Cardiac muscle cell (in vitro differentiated cells and primary cell): ENCODE measurements at regions not wholly inside any gene's neighbourhood (a gene's known extent, or its start where the extent isn't known, plus 50 kb on each side); places are given as distances from the start of the nearest gene placed in this dataset.
A peak's percentile ranks its signal among the peaks of the same experiment; 100 is the strongest.

Experiments used
- DNase-seq, 2 donors: peaks; one replicate each; pipeline versions ENCODE4 v3.0.0 to v3.0.0-alpha.2; 2010 to 2017; ENCODE audit warnings: low read depth in 1 of 2, low spot score in 1 of 2
- H3K27ac ChIP-seq: fragments of 200-600 bp; sonication (generic); 2 replicates; pipeline ENCODE4 v1.5.1; 2016
- H3K27me3 ChIP-seq: fragments of 200-600 bp; sonication (generic); 2 replicates; pipeline ENCODE4 v1.6.0; 2016; ENCODE audit warnings: control low read depth
- H3K36me3 ChIP-seq: fragments of 200-600 bp; sonication (generic); 2 replicates; pipeline ENCODE4 v1.5.1; 2016; ENCODE audit warnings: control low read depth
- H3K4me1 ChIP-seq: fragments of 200-600 bp; sonication (generic); 2 replicates; pipeline ENCODE4 v1.8.1; 2017; ENCODE audit warnings: low read depth, mild to moderate bottlenecking, mixed run types
- H3K4me3 ChIP-seq: fragments of 200-600 bp; sonication (generic); 2 replicates; pipeline ENCODE4 v1.5.1; 2016; ENCODE audit warnings: mild to moderate bottlenecking
- H3K9me3 ChIP-seq: fragments of 200-600 bp; sonication (generic); 2 replicates; pipeline ENCODE4 v1.5.1; 2017; ENCODE audit warnings: low read depth, mild to moderate bottlenecking, control low read depth
- TF ChIP-seq, protein P1 (sequence below): IDR thresholded peaks from 2 replicates; pipeline ENCODE4 v1.5.1; 2012; ENCODE audit warnings: low read depth, mild to moderate bottlenecking, low read length

DNA sequence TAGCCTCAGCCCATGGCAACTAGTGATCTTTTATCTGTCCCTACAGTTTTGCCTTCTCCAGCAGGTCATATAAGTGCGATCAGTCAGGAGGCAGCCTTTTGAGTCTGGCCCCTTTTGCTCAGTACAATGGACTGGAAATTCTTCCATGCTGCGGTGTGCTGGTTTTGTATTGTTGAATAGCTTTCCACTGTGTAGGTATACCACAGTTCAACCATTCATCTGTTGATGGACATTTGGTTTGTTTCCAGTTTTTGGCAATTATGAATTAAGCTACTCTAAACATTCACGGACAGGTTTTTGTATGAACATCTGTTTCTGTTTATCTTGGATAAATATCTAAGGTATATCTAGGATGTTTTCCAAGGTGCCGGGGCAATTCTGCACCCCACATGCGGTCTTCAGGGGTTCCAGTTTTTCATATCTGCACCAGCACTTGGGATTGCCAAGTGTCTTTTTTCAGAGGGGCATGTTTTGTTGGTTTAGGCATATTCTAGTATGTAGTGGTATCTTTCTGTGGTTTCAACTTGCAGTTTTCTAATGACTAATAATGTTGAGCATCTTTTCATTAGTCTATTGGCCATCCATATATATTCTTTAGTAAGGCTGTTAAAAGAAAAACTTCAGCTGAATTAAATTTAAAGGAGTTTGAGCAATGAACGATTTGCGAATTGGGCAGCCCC, 141.0 kb downstream of the TFAP2C start:
- H3K27ac ChIP-seq: no peak overlapping the region
- TF ChIP-seq, protein P1, sequence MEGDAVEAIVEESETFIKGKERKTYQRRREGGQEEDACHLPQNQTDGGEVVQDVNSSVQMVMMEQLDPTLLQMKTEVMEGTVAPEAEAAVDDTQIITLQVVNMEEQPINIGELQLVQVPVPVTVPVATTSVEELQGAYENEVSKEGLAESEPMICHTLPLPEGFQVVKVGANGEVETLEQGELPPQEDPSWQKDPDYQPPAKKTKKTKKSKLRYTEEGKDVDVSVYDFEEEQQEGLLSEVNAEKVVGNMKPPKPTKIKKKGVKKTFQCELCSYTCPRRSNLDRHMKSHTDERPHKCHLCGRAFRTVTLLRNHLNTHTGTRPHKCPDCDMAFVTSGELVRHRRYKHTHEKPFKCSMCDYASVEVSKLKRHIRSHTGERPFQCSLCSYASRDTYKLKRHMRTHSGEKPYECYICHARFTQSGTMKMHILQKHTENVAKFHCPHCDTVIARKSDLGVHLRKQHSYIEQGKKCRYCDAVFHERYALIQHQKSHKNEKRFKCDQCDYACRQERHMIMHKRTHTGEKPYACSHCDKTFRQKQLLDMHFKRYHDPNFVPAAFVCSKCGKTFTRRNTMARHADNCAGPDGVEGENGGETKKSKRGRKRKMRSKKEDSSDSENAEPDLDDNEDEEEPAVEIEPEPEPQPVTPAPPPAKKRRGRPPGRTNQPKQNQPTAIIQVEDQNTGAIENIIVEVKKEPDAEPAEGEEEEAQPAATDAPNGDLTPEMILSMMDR: no peak
- H3K9me3 ChIP-seq: no peaks in the 10 kb centered on the region
- H3K36me3 ChIP-seq: no peaks in the 10 kb centered on the region
- no peak for DNase-seq
- no peaks in the 10 kb centered on the region for H3K27me3 ChIP-seq
- H3K4me3 ChIP-seq: no peak overlapping the region
- no peaks in the 10 kb centered on the region for H3K4me1 ChIP-seq

DNA sequence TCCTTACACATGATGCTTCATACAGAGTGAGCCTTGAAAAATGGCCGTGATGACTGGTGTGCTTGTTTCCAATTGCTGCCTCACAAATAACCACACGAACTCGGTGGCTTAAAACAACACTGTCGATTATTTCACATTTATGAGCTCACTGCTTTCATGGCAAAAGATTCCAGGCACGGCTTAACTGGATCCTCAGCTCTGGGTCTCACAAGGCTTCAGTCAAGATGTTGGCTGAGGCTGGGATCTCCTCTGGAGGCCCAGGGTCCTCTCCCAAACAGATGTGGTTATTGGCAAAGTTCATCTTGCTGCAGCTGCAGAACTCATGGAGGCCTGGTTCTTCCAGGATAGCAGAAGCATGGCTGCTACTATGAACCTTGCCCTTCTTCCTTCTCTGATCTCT, 144.6 kb downstream of the TFAP2C start:
- no peaks in the 10 kb centered on the region for H3K36me3 ChIP-seq
- TF ChIP-seq, protein P1: no peak
- H3K4me3 ChIP-seq: no peak overlapping the region
- no peaks in the 10 kb centered on the region for H3K9me3 ChIP-seq
- no peak overlapping the region for H3K27ac ChIP-seq
- H3K4me1 ChIP-seq: no peaks in the 10 kb centered on the region
- no peak for DNase-seq
- no peaks in the 10 kb centered on the region for H3K27me3 ChIP-seq

DNA sequence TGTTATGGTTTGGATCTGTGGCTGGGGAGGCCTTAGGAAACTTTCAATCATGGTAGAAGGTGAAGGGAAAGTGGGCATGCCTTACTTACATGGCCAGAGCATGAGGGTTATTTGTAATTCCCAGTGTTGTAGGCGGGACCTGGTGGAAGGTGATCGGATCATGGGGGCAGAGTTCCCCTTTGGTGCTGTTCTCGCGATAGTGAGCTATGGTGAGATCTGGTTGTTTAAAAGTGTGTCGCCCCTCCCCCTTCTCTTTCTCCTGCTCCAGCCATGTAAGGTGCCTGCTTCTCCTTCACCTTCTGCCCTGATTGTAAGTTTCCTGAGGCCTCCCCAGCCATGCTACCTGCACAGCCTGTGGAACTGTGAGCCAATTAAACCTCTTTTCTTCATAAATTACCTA, 145.8 kb downstream of the TFAP2C start:
- Histone ChIP-seq H3K36me3 (no peaks in the 10 kb centered on the region), H3K27me3 (no peaks in the 10 kb centered on the region), H3K27ac (no peak overlapping the region), H3K4me3 (no peak overlapping the region), H3K9me3 (no peaks in the 10 kb centered on the region), H3K4me1 (no peaks in the 10 kb centered on the region)
- TF ChIP-seq, protein P1: no peak
- DNase-seq: no peak

DNA sequence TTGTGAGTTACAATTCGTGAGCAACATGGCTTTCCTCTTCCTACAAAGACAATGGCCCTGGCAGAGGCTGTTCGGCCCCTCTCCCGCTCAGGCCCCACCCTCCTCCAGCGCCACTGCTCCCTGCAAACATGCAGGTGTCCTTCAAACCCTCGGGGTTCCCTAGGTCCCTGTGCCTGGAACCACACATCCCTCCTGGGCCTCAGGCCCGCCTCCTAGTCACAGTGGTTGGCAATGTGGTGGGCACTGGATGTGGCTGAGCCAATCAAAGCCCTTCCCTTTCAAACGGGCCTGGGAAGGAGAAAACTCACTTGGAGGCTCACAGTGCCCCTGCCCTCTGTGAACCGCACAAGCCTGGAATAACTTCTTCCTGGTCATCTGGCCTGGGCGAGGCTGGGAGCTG, 147.2 kb downstream of the TFAP2C start:
- no peak for DNase-seq
- Histone ChIP-seq H3K36me3 (no peaks in the 10 kb centered on the region), H3K4me1 (no peaks in the 10 kb centered on the region), H3K9me3 (no peaks in the 10 kb centered on the region), H3K27ac (no peak overlapping the region), H3K4me3 (no peak overlapping the region), H3K27me3 (no peaks in the 10 kb centered on the region)
- TF ChIP-seq, protein P1: no peak

DNA sequence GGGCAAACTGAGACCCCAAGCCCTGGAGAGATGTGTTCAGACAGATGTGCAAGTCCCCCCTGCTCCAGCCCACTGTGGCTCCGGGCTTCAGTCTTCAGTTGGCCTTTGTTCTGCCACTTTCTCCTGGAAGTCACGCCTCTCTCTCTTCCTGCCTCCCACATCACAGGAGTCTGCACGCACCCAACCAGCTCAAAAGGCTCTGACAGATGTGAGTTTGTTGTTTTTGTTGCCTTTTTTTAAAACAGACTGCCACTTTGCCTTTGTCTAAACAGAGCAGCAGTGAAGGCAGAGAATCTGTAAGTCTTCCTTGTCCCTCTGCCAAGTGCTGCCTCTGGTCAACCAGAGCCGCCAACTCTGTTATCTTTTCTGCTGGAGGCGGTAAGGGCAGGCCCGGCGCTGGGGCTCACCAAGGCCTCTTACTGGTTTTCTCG, 149.7 kb downstream of the TFAP2C start:
- peak; percentile 28 to 82 for DNase-seq
- H3K27ac ChIP-seq: no peak overlapping the region
- TF ChIP-seq, protein P1: no peak

More for the DNA sequence above, 149.7 kb downstream of the TFAP2C start:
- Histone ChIP-seq H3K27me3 (no peaks in the 10 kb centered on the region), H3K9me3 (no peaks in the 10 kb centered on the region), H3K4me3 (no peak overlapping the region), H3K4me1 (no peaks in the 10 kb centered on the region), H3K36me3 (no peaks in the 10 kb centered on the region)
